ENCODE measurements at regions not wholly inside any gene's neighbourhood (a gene's known extent, or its start where the extent isn't known, plus 50 kb on each side); places are given as distances from the start of the nearest gene placed in this dataset.

DNA sequence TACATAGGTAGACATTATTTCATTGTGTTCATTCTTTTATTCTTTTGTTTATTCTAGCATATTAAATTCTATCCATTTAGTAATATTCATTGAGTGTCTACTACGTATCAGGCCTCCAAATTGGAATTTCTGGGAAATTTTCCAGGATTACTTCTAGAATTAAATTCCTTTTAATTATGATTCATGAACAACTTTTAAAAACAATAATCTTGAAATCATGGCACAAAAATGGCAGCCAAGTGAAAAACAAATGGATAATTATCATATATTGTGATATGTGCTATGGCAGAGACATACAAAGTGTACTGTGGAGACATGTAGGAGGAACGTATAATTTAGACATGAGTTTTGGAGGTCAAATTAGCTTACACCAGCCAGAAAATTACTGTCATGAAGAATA is 868.5 kb downstream of the FAT4 start (continued):
- TF ChIP-seq, protein P1, sequence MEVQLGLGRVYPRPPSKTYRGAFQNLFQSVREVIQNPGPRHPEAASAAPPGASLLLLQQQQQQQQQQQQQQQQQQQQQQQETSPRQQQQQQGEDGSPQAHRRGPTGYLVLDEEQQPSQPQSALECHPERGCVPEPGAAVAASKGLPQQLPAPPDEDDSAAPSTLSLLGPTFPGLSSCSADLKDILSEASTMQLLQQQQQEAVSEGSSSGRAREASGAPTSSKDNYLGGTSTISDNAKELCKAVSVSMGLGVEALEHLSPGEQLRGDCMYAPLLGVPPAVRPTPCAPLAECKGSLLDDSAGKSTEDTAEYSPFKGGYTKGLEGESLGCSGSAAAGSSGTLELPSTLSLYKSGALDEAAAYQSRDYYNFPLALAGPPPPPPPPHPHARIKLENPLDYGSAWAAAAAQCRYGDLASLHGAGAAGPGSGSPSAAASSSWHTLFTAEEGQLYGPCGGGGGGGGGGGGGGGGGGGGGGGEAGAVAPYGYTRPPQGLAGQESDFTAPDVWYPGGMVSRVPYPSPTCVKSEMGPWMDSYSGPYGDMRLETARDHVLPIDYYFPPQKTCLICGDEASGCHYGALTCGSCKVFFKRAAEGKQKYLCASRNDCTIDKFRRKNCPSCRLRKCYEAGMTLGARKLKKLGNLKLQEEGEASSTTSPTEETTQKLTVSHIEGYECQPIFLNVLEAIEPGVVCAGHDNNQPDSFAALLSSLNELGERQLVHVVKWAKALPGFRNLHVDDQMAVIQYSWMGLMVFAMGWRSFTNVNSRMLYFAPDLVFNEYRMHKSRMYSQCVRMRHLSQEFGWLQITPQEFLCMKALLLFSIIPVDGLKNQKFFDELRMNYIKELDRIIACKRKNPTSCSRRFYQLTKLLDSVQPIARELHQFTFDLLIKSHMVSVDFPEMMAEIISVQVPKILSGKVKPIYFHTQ (CRISPR knock-in tag; IDR thresholded peaks at IDR 0.05) = no peak
- TF ChIP-seq NR2C2 (CRISPR knock-in tag; IDR thresholded peaks at IDR 0.05) (no peak), ZNF423 (CRISPR knock-in tag; IDR thresholded peaks at IDR 0.05) (no peak), CREM (CRISPR knock-in tag; IDR thresholded peaks at IDR 0.05) (no peak), JUN (CRISPR knock-in tag; IDR thresholded peaks at IDR 0.05) (no peak)
- TF ChIP-seq, protein P2, sequence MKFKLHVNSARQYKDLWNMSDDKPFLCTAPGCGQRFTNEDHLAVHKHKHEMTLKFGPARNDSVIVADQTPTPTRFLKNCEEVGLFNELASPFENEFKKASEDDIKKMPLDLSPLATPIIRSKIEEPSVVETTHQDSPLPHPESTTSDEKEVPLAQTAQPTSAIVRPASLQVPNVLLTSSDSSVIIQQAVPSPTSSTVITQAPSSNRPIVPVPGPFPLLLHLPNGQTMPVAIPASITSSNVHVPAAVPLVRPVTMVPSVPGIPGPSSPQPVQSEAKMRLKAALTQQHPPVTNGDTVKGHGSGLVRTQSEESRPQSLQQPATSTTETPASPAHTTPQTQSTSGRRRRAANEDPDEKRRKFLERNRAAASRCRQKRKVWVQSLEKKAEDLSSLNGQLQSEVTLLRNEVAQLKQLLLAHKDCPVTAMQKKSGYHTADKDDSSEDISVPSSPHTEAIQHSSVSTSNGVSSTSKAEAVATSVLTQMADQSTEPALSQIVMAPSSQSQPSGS (CRISPR knock-in tag; IDR thresholded peaks at IDR 0.05; ENCODE audit: borderline replicate concordance, low read depth) = no peak
- TF ChIP-seq, protein P3, sequence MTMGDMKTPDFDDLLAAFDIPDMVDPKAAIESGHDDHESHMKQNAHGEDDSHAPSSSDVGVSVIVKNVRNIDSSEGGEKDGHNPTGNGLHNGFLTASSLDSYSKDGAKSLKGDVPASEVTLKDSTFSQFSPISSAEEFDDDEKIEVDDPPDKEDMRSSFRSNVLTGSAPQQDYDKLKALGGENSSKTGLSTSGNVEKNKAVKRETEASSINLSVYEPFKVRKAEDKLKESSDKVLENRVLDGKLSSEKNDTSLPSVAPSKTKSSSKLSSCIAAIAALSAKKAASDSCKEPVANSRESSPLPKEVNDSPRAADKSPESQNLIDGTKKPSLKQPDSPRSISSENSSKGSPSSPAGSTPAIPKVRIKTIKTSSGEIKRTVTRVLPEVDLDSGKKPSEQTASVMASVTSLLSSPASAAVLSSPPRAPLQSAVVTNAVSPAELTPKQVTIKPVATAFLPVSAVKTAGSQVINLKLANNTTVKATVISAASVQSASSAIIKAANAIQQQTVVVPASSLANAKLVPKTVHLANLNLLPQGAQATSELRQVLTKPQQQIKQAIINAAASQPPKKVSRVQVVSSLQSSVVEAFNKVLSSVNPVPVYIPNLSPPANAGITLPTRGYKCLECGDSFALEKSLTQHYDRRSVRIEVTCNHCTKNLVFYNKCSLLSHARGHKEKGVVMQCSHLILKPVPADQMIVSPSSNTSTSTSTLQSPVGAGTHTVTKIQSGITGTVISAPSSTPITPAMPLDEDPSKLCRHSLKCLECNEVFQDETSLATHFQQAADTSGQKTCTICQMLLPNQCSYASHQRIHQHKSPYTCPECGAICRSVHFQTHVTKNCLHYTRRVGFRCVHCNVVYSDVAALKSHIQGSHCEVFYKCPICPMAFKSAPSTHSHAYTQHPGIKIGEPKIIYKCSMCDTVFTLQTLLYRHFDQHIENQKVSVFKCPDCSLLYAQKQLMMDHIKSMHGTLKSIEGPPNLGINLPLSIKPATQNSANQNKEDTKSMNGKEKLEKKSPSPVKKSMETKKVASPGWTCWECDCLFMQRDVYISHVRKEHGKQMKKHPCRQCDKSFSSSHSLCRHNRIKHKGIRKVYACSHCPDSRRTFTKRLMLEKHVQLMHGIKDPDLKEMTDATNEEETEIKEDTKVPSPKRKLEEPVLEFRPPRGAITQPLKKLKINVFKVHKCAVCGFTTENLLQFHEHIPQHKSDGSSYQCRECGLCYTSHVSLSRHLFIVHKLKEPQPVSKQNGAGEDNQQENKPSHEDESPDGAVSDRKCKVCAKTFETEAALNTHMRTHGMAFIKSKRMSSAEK (CRISPR knock-in tag; IDR thresholded peaks at IDR 0.05; ENCODE audit: borderline replicate concordance) = no peak

DNA sequence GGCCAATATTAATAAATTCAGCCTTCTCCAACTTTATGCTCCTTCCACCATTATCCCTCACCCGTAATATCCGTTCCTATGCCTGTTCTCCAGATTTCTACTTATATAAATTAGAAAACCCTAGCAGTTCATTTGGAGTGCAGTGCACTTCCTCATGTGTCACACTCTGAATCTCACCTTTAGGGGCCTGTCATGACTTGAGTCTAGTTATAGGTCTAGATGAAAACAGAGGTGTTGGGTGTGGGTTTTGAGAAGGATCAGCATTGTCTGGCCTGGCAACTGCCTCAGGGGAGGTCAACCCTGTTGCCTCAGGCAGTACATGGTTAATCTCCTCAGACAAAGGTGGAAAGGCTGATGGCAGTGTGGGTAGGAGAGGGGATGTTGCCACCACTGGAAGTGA is 876.8 kb downstream of the FAT4 start:
- POLR2A ChIA-PET = no interaction called here
- H3K27me3 Mint-ChIP-seq (ENCODE audit: low read depth) = no peaks in the 10 kb centered on the region
- no peak for TF ChIP-seq GRHL2 (CRISPR knock-in tag; IDR thresholded peaks at IDR 0.05; ENCODE audit: insufficient replicate concordance, severe bottlenecking)
- DNase-seq (ENCODE audit: low spot score) (no peak), ATAC-seq (no peak)
- H3K27ac Mint-ChIP-seq = no peak overlapping the region
- CTCF ChIA-PET = no interaction called here
- no peaks in the 10 kb centered on the region for H3K36me3 Mint-ChIP-seq
- peaks cover 23% of the 10 kb centered on the region for H3K9me3 Mint-ChIP-seq
- H3K4me3 Mint-ChIP-seq = no peak overlapping the region
- H3K4me1 Mint-ChIP-seq = peaks cover 7% of the 10 kb centered on the region

DNA sequence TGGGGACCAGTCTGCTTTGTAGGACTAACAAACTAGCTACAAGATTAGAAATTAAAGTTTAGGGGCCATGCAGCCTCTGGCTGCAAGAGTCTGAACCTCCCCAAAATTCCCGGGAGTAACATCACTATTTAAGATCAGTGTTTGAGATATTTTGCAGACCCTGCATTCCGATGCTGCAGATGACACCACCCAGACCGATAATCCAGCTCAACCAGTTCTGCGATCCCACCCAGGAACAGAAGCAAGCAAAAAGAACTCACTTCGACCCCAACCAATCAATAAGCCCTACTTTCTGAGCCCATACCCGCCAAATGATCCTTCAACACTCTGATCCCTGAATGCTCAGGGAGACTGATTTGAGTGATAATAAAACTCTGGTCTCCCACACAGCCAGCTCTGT is 877.8 kb downstream of the FAT4 start:
- H3K27ac Mint-ChIP-seq = no peak overlapping the region
- no peak overlapping the region for H3K4me3 Mint-ChIP-seq
- DNase-seq (ENCODE audit: low spot score) (no peak), ATAC-seq (no peak)
- H3K4me1 Mint-ChIP-seq = peaks cover 7% of the 10 kb centered on the region
- CTCF ChIA-PET = no interaction called here
- POLR2A ChIA-PET = no interaction called here
- no peaks in the 10 kb centered on the region for H3K36me3 Mint-ChIP-seq
- H3K9me3 Mint-ChIP-seq = peaks cover 18% of the 10 kb centered on the region
- no peaks in the 10 kb centered on the region for H3K27me3 Mint-ChIP-seq (ENCODE audit: low read depth)
- TF ChIP-seq SMAD4 (CRISPR knock-in tag; IDR thresholded peaks at IDR 0.05) (no peak), ZNF121 (CRISPR knock-in tag; IDR thresholded peaks at IDR 0.05) (no peak), HMGA2 (CRISPR knock-in tag; IDR thresholded peaks at IDR 0.05) (no peak), ATF1 (CRISPR knock-in tag; IDR thresholded peaks at IDR 0.05) (no peak)
- TF ChIP-seq, protein P4, sequence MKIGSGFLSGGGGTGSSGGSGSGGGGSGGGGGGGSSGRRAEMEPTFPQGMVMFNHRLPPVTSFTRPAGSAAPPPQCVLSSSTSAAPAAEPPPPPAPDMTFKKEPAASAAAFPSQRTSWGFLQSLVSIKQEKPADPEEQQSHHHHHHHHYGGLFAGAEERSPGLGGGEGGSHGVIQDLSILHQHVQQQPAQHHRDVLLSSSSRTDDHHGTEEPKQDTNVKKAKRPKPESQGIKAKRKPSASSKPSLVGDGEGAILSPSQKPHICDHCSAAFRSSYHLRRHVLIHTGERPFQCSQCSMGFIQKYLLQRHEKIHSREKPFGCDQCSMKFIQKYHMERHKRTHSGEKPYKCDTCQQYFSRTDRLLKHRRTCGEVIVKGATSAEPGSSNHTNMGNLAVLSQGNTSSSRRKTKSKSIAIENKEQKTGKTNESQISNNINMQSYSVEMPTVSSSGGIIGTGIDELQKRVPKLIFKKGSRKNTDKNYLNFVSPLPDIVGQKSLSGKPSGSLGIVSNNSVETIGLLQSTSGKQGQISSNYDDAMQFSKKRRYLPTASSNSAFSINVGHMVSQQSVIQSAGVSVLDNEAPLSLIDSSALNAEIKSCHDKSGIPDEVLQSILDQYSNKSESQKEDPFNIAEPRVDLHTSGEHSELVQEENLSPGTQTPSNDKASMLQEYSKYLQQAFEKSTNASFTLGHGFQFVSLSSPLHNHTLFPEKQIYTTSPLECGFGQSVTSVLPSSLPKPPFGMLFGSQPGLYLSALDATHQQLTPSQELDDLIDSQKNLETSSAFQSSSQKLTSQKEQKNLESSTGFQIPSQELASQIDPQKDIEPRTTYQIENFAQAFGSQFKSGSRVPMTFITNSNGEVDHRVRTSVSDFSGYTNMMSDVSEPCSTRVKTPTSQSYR (CRISPR knock-in tag; IDR thresholded peaks at IDR 0.05) = no peak
- TF ChIP-seq, protein P5, sequence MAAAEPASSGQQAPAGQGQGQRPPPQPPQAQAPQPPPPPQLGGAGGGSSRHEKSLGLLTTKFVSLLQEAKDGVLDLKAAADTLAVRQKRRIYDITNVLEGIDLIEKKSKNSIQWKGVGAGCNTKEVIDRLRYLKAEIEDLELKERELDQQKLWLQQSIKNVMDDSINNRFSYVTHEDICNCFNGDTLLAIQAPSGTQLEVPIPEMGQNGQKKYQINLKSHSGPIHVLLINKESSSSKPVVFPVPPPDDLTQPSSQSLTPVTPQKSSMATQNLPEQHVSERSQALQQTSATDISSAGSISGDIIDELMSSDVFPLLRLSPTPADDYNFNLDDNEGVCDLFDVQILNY (CRISPR knock-in tag; IDR thresholded peaks at IDR 0.05) = no peak
- TF ChIP-seq, protein P6, sequence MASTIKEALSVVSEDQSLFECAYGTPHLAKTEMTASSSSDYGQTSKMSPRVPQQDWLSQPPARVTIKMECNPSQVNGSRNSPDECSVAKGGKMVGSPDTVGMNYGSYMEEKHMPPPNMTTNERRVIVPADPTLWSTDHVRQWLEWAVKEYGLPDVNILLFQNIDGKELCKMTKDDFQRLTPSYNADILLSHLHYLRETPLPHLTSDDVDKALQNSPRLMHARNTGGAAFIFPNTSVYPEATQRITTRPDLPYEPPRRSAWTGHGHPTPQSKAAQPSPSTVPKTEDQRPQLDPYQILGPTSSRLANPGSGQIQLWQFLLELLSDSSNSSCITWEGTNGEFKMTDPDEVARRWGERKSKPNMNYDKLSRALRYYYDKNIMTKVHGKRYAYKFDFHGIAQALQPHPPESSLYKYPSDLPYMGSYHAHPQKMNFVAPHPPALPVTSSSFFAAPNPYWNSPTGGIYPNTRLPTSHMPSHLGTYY (CRISPR knock-in tag; IDR thresholded peaks at IDR 0.05) = no peak
- TF ChIP-seq, protein P7, sequence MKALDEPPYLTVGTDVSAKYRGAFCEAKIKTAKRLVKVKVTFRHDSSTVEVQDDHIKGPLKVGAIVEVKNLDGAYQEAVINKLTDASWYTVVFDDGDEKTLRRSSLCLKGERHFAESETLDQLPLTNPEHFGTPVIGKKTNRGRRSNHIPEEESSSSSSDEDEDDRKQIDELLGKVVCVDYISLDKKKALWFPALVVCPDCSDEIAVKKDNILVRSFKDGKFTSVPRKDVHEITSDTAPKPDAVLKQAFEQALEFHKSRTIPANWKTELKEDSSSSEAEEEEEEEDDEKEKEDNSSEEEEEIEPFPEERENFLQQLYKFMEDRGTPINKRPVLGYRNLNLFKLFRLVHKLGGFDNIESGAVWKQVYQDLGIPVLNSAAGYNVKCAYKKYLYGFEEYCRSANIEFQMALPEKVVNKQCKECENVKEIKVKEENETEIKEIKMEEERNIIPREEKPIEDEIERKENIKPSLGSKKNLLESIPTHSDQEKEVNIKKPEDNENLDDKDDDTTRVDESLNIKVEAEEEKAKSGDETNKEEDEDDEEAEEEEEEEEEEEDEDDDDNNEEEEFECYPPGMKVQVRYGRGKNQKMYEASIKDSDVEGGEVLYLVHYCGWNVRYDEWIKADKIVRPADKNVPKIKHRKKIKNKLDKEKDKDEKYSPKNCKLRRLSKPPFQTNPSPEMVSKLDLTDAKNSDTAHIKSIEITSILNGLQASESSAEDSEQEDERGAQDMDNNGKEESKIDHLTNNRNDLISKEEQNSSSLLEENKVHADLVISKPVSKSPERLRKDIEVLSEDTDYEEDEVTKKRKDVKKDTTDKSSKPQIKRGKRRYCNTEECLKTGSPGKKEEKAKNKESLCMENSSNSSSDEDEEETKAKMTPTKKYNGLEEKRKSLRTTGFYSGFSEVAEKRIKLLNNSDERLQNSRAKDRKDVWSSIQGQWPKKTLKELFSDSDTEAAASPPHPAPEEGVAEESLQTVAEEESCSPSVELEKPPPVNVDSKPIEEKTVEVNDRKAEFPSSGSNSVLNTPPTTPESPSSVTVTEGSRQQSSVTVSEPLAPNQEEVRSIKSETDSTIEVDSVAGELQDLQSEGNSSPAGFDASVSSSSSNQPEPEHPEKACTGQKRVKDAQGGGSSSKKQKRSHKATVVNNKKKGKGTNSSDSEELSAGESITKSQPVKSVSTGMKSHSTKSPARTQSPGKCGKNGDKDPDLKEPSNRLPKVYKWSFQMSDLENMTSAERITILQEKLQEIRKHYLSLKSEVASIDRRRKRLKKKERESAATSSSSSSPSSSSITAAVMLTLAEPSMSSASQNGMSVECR (CRISPR knock-in tag; IDR thresholded peaks at IDR 0.05; ENCODE audit: borderline replicate concordance) = no peak
